H1 (cell line): ENCODE measurements at regions not wholly inside any gene's neighbourhood (a gene's known extent, or its start where the extent isn't known, plus 50 kb on each side); places are given as distances from the start of the nearest gene placed in this dataset.

Experiments
- CTCF ChIA-PET: fragments of 300-600 bp; sonication (Branson Sonifier 250); formaldehyde crosslinking; loops from one replicate; lab custom pipeline; 2021; ENCODE audit not compliant: partially characterized antibody; lab: Charles Lee
- POLR2A ChIA-PET: fragments of 300-600 bp; sonication (Branson Sonifier 250); formaldehyde crosslinking; loops from one replicate; lab custom pipeline; 2021; ENCODE audit warnings: inconsistent platforms; ENCODE audit not compliant: partially characterized antibody; lab: Charles Lee
- DNase-seq, 2 experiments: peaks; one replicate each; pipeline versions ENCODE4 v3.0.0 to v3.0.0-alpha.2; 2010 to 2022; ENCODE audit warnings: low spot score in 2 of 2, low read depth in 1 of 2, mixed read lengths in 1 of 2
- FAIRE-seq: peaks from 2 replicates; lab custom pipeline; 2011; peaks lifted over from hg19 to GRCh38; lab: Jason Lieb, UNC
- H2AFZ ChIP-seq: 2 replicates; pipeline ENCODE4 v1.8.1; 2012; ENCODE audit warnings: low read length, inconsistent platforms
- H2AK5ac ChIP-seq: 2 replicates; pipeline ENCODE4 v1.6.1; 2013; ENCODE audit warnings: low read depth, low read length
- H2BK120ac ChIP-seq: replicated peaks from 2 replicates; pipeline ENCODE3; 2013; ENCODE audit warnings: low read depth, low read length, inconsistent platforms
- H2BK12ac ChIP-seq: 2 replicates; pipeline ENCODE4 v1.6.1; 2013; ENCODE audit warnings: low read depth, low read length
- H2BK15ac ChIP-seq: 2 replicates; pipeline ENCODE4 v1.6.1; 2013; ENCODE audit warnings: low read length
- H2BK20ac ChIP-seq: 2 replicates; pipeline ENCODE4 v1.6.1; 2013; ENCODE audit warnings: low read length
- H2BK5ac ChIP-seq: 2 replicates; pipeline ENCODE4 v1.6.1; 2013; ENCODE audit warnings: low read depth, low read length
- H3K14ac ChIP-seq: 2 replicates; pipeline ENCODE4 v1.6.1; 2013; ENCODE audit warnings: inconsistent platforms; ENCODE audit not compliant: insufficient read length
- H3K18ac ChIP-seq: 2 replicates; pipeline ENCODE4 v1.6.1; 2013; ENCODE audit warnings: low read length; ENCODE audit errors: extremely low read depth
- H3K23ac ChIP-seq: 2 replicates; pipeline ENCODE4 v1.6.1; 2013; ENCODE audit warnings: inconsistent platforms; ENCODE audit not compliant: insufficient read length
- H3K23me2 ChIP-seq: 2 replicates; pipeline ENCODE4 v1.6.1; 2013; ENCODE audit warnings: low read depth, low read length
- H3K27ac ChIP-seq: 2 replicates; pipeline ENCODE4 v1.6.1; 2011; ENCODE audit warnings: low read depth, low read length, inconsistent platforms
- H3K27me3 ChIP-seq, 4 experiments: replicated peaks in 1 of 4; 1 replicate in 1 of 4; 2 replicates in 3 of 4; pipeline versions ENCODE4 v1.6.1 to v1.8.1; 2011 to 2013; ENCODE audit warnings: low read length in 3 of 4, mild to moderate bottlenecking in 3 of 4, inconsistent platforms in 2 of 4, mixed read lengths in 2 of 4, moderate library complexity in 1 of 4; ENCODE audit not compliant: control insufficient read depth in 3 of 4, insufficient read depth in 3 of 4; ENCODE audit errors: extremely low read depth in 1 of 4
- H3K36me3 ChIP-seq, 4 experiments: 2 replicates each; pipeline versions ENCODE4 v1.6.1 to v1.8.1; 2011 to 2013; ENCODE audit warnings: mild to moderate bottlenecking in 4 of 4, low read length in 3 of 4, moderate library complexity in 2 of 4, control low read depth in 1 of 4, inconsistent platforms in 1 of 4; ENCODE audit not compliant: insufficient read depth in 4 of 4, control insufficient read depth in 2 of 4
- H3K4ac ChIP-seq: replicated peaks from 2 replicates; pipeline ENCODE3; 2013; ENCODE audit warnings: low read length, low read depth, mixed read lengths, inconsistent platforms; ENCODE audit not compliant: insufficient read length
- H3K4me1 ChIP-seq, 4 experiments: replicated peaks in 1 of 4; 1 replicate in 1 of 4; 2 replicates in 3 of 4; pipeline versions ENCODE4 v1.6.1 to v1.8.1; 2011 to 2013; ENCODE audit warnings: low read length in 3 of 4, inconsistent platforms in 2 of 4, mixed read lengths in 1 of 4; ENCODE audit not compliant: insufficient read depth in 4 of 4, control insufficient read depth in 3 of 4
- H3K4me2 ChIP-seq, 2 experiments: 2 replicates each; pipeline versions ENCODE4 v1.6.1 to v1.8.1; 2011 to 2013; ENCODE audit warnings: low read depth in 2 of 2, low read length in 2 of 2, control low read depth in 1 of 2, inconsistent platforms in 1 of 2, mild to moderate bottlenecking in 1 of 2; ENCODE audit not compliant: insufficient read depth in 1 of 2
- H3K4me3 ChIP-seq, 4 experiments: fragments of 200-600, 300-600 bp in 1 of 4; sonication (generic), shearing (Covaris generic), sonication (Bioruptor Twin) in 1 of 4; 2 replicates each; pipeline versions ENCODE4 v1.5.1 to v1.8.1; 2011 to 2016; ENCODE audit warnings: low read length in 4 of 4, low read depth in 3 of 4, control low read depth in 2 of 4, inconsistent platforms in 2 of 4, mild to moderate bottlenecking in 2 of 4, mixed read lengths in 1 of 4, moderate library complexity in 1 of 4; ENCODE audit not compliant: insufficient read depth in 2 of 4; ENCODE audit errors: extremely low read depth in 1 of 4
- H3K56ac ChIP-seq: replicated peaks from 2 replicates; pipeline ENCODE3; 2013; ENCODE audit warnings: low read depth, mild to moderate bottlenecking, mixed read lengths, low read length, inconsistent platforms; ENCODE audit not compliant: insufficient read length
- H3K79me1 ChIP-seq: 2 replicates; pipeline ENCODE4 v1.6.1; 2013; ENCODE audit warnings: low read depth, low read length, control low read depth
- H3K79me2 ChIP-seq, 2 experiments: 2 replicates each; pipeline versions ENCODE4 v1.6.1 to v1.8.1; 2012 to 2013; ENCODE audit warnings: low read length in 2 of 2, mild to moderate bottlenecking in 2 of 2, inconsistent platforms in 1 of 2; ENCODE audit not compliant: insufficient read depth in 2 of 2, control insufficient read depth in 1 of 2
- H3K9ac ChIP-seq, 4 experiments: replicated peaks in 1 of 4; 1 replicate in 1 of 4; 2 replicates in 3 of 4; pipeline versions ENCODE4 v1.6.1 to v1.8.1; 2011 to 2013; ENCODE audit warnings: low read depth in 3 of 4, low read length in 3 of 4, control low read depth in 2 of 4, mild to moderate bottlenecking in 2 of 4, moderate library complexity in 2 of 4, inconsistent platforms in 1 of 4; ENCODE audit errors: extremely low read depth in 1 of 4
- H3K9me3 ChIP-seq, 2 experiments: 2 replicates each; pipeline versions ENCODE4 v1.6.1 to v1.8.1; 2012 to 2013; ENCODE audit warnings: mild to moderate bottlenecking in 2 of 2, moderate library complexity in 2 of 2, control low read depth in 1 of 2, inconsistent platforms in 1 of 2, low read depth in 1 of 2, low read length in 1 of 2, mixed read lengths in 1 of 2; ENCODE audit not compliant: insufficient read depth in 2 of 2
- H4K20me1 ChIP-seq, 2 experiments: replicated peaks in 1 of 2; 2 replicates each; pipeline versions ENCODE3 to v1.8.1; 2011 to 2013; ENCODE audit warnings: inconsistent platforms in 2 of 2, low read length in 2 of 2, mild to moderate bottlenecking in 1 of 2; ENCODE audit not compliant: insufficient read depth in 2 of 2, control insufficient read depth in 1 of 2
- H4K5ac ChIP-seq: 2 replicates; pipeline ENCODE4 v1.6.1; 2013; ENCODE audit warnings: low read length, low read depth, mixed read lengths, inconsistent platforms; ENCODE audit not compliant: insufficient read length
- H4K8ac ChIP-seq: 2 replicates; pipeline ENCODE4 v1.8.0; 2013; ENCODE audit warnings: mild to moderate bottlenecking, moderate library complexity, low read length, inconsistent platforms; ENCODE audit not compliant: insufficient read depth; ENCODE audit errors: extremely low read depth
- H4K91ac ChIP-seq: replicated peaks from 2 replicates; pipeline ENCODE3; 2013; ENCODE audit warnings: low read length, mixed read lengths, inconsistent platforms; ENCODE audit not compliant: insufficient read length
- BACH1 ChIP-seq: IDR thresholded peaks from 2 replicates; pipeline ENCODE4 v1.6.1; 2012; ENCODE audit warnings: low read length, improper control_type of control experiment
- CHD1 ChIP-seq: IDR thresholded peaks from 2 replicates; pipeline ENCODE4 v1.6.1; 2012; ENCODE audit warnings: low read depth, low read length, improper control_type of control experiment
- EP300 ChIP-seq, 2 experiments: IDR thresholded peaks; 1 replicate in 1 of 2; 2 replicates in 1 of 2; pipeline ENCODE4 v1.6.1; 2011 to 2012; ENCODE audit warnings: low read depth in 2 of 2, low read length in 2 of 2, mild to moderate bottlenecking in 2 of 2, borderline replicate concordance in 1 of 2, inconsistent platforms in 1 of 2, moderate library complexity in 1 of 2
- GTF2F1 ChIP-seq: IDR thresholded peaks from 2 replicates; pipeline ENCODE4 v1.6.1; 2012; ENCODE audit warnings: low read depth, low read length, improper control_type of control experiment, borderline replicate concordance
- KDM1A ChIP-seq: fragments of 200-600, 300-600 bp; sonication (generic); IDR thresholded peaks from 2 replicates; pipeline ENCODE4 v1.7.1; 2016; ENCODE audit warnings: mild to moderate bottlenecking, low read length, borderline replicate concordance
- MAFK ChIP-seq: IDR thresholded peaks from 2 replicates; pipeline ENCODE4 v1.6.1; 2012; ENCODE audit warnings: low read depth, mild to moderate bottlenecking, improper control_type of control experiment, low read length
- POLR2A ChIP-seq, 2 experiments: IDR thresholded peaks; 1 replicate in 1 of 2; 2 replicates in 1 of 2; pipeline ENCODE4 v1.6.1; 2011; ENCODE audit warnings: low read depth in 2 of 2, low read length in 2 of 2, mild to moderate bottlenecking in 2 of 2; ENCODE audit errors: control extremely low read depth in 1 of 2
- RNF2 ChIP-seq: fragments of 200-900, 300-1000 bp; sonication (generic); IDR thresholded peaks from 2 replicates; pipeline ENCODE4 v1.7.1; 2016; ENCODE audit warnings: borderline replicate concordance, low read depth, mild to moderate bottlenecking, antibody characterized with exemption, low read length; ENCODE audit not compliant: poor library complexity, severe bottlenecking; ENCODE audit errors: missing control alignments
- RXRA ChIP-seq: IDR thresholded peaks from 2 replicates; pipeline ENCODE4 v1.6.1; 2011; ENCODE audit warnings: low read depth, mild to moderate bottlenecking, low read length, moderate library complexity; ENCODE audit not compliant: insufficient read depth
- SIX5 ChIP-seq: IDR thresholded peaks from 2 replicates; pipeline ENCODE4 v1.6.1; 2011; ENCODE audit warnings: mild to moderate bottlenecking, low read depth, low read length
- SP4 ChIP-seq: IDR thresholded peaks from 2 replicates; pipeline ENCODE4 v1.6.1; 2012; ENCODE audit warnings: low read length, inconsistent platforms
- YY1 ChIP-seq: IDR thresholded peaks from 2 replicates; pipeline ENCODE4 v1.6.1; 2011; ENCODE audit warnings: low read depth, mild to moderate bottlenecking, low read length
- ZNF274 ChIP-seq: IDR thresholded peaks from 2 replicates; pipeline ENCODE4 v1.7.0; 2012; ENCODE audit warnings: low read length, borderline replicate concordance; ENCODE audit errors: extremely low read depth

GRCh38 chr14:27370775-27371174 is 772.9 kb upstream of the NOVA1 start:
- Histone ChIP-seq H3K4me1 (no peaks in the 10 kb centered on the region), H3K23ac (no peak overlapping the region), H3K4me3 (no peak overlapping the region), H3K9me3 (no peaks in the 10 kb centered on the region), H3K27ac (no peak overlapping the region), H2BK12ac (no peak overlapping the region), H3K36me3 (no peaks in the 10 kb centered on the region), H3K79me1 (no peaks in the 10 kb centered on the region), H2BK5ac (no peak overlapping the region), H4K91ac (no peak overlapping the region), H4K8ac (no peak overlapping the region), H3K79me2 (no peaks in the 10 kb centered on the region), H4K20me1 (no peaks in the 10 kb centered on the region), H3K27me3 (no peaks in the 10 kb centered on the region), H3K9ac (no peak overlapping the region), H2BK20ac (no peak overlapping the region), H3K18ac (no peak overlapping the region), H3K56ac (no peak overlapping the region), H4K5ac (no peak overlapping the region), H2AFZ (no peak overlapping the region), H3K14ac (no peak overlapping the region), H2BK15ac (no peak overlapping the region), H3K4me2 (no peak overlapping the region), H3K4ac (no peak overlapping the region), H3K23me2 (no peaks in the 10 kb centered on the region), H2AK5ac (no peak overlapping the region), H2BK120ac (no peak overlapping the region)
- no peak for DNase-seq
- ChIA-PET CTCF (interaction anchor here (0.7 kb wide), 1 partner anchor 206 kb away, joined by 3 read pairs; no protein-coding TSS in a partner anchor), POLR2A (no interaction called here)
- FAIRE-seq: no peak
- TF ChIP-seq YY1 (no peak), POLR2A (IDR thresholded peaks at IDR 0.05; ENCODE audit: control extremely low read depth in 1 of 2, low read depth in 2 of 2, low read length in 2 of 2) (no peak), EP300 (IDR thresholded peaks at IDR 0.05; ENCODE audit: borderline replicate concordance in 1 of 2, low read depth in 2 of 2, low read length in 2 of 2) (no peak), KDM1A (no peak), SIX5 (no peak), CHD1 (no peak), SP4 (no peak), GTF2F1 (no peak), RNF2 (no peak), RXRA (no peak), MAFK (no peak), ZNF274 (no peak), BACH1 (no peak)
